ENCODE measurements at regions not wholly inside any gene's neighbourhood (a gene's known extent, or its start where the extent isn't known, plus 50 kb on each side); places are given as distances from the start of the nearest gene placed in this dataset.

GRCh38 chr9:10703139-10703538 is 90.3 kb upstream of the PTPRD start:
- Histone ChIP-seq H3K9me1 (ENCODE audit: insufficient read depth, low read length) (no peaks in the 10 kb centered on the region), H3K79me1 (ENCODE audit: low read depth in 1 of 2, low read length in 2 of 2) (no peaks in the 10 kb centered on the region)

More at GRCh38 chr9:10703139-10703538, 90.3 kb upstream of the PTPRD start:
- Histone ChIP-seq H2BK15ac (ENCODE audit: low read depth, low read length) (no peak overlapping the region), H4K5ac (ENCODE audit: low read depth, low read length) (no peak overlapping the region), H3K27ac (ENCODE audit: insufficient read depth, low read length) (no peak overlapping the region), H3K9me3 (ENCODE audit: control insufficient read depth, insufficient read depth, low read length) (no peaks in the 10 kb centered on the region; the same call in 1 of the 2 replicates), H2AK9ac (replicated peaks; ENCODE audit: low read depth, low read length, poor library complexity) (no peak overlapping the region), H3K56ac (ENCODE audit: extremely low read depth, insufficient read depth, low read length) (no peak overlapping the region), H3K4me1 (ENCODE audit: control insufficient read depth, insufficient read depth, low read length) (no peaks in the 10 kb centered on the region), H3K4me3 (ENCODE audit: insufficient read depth, low read depth, low read length) (no peak overlapping the region), H3K18ac (ENCODE audit: low read depth, low read length) (no peak overlapping the region), H2BK120ac (ENCODE audit: low read depth, low read length) (no peak overlapping the region), H3K36me3 (ENCODE audit: control insufficient read depth, insufficient read depth, low read length) (no peaks in the 10 kb centered on the region), H3K23ac (ENCODE audit: low read depth, low read length) (no peak overlapping the region), H3K27me3 (ENCODE audit: control insufficient read depth, insufficient read depth, low read length) (no peaks in the 10 kb centered on the region), H3K9ac (ENCODE audit: low read depth, low read length) (no peak overlapping the region), H2BK20ac (ENCODE audit: low read depth, low read length) (no peak overlapping the region), H3K4me2 (ENCODE audit: low read depth, low read length) (no peak overlapping the region), H2AK5ac (ENCODE audit: low read depth, low read length) (no peak overlapping the region), H4K91ac (ENCODE audit: insufficient read depth, low read depth, low read length) (no peak overlapping the region), H3K14ac (replicated peaks; ENCODE audit: low read depth, low read length) (no peak overlapping the region), H4K8ac (ENCODE audit: low read depth in 2 of 2, low read length in 2 of 2) (no peak overlapping the region), H2BK5ac (ENCODE audit: low read depth, low read length, poor library complexity, severe bottlenecking) (no peak overlapping the region), H3K4ac (ENCODE audit: low read depth, low read length) (no peak overlapping the region), H4K20me1 (ENCODE audit: insufficient read depth, low read length) (no peaks in the 10 kb centered on the region), H2AFZ (replicated peaks; ENCODE audit: low read length, poor library complexity) (no peak overlapping the region)
- DNase-seq (no peak), ATAC-seq (ENCODE audit: low read depth) (no peak)
- TF ChIP-seq NFE2L2 (IDR thresholded peaks at IDR 0.05; ENCODE audit: low read depth, low read length) (no peak), POLR2A (IDR thresholded peaks at IDR 0.05; ENCODE audit: low read depth, low read length) (no peak), RAD21 (IDR thresholded peaks at IDR 0.05; ENCODE audit: low read length) (no peak), USF2 (IDR thresholded peaks at IDR 0.05; ENCODE audit: low read depth, low read length) (no peak), MXI1 (IDR thresholded peaks at IDR 0.05; ENCODE audit: borderline replicate concordance, low read depth, low read length) (no peak), MAFK (IDR thresholded peaks at IDR 0.05; ENCODE audit: low read depth, low read length) (no peak), SMC3 (IDR thresholded peaks at IDR 0.05; ENCODE audit: low read depth, low read length) (no peak), ELK1 (IDR thresholded peaks at IDR 0.05; ENCODE audit: borderline replicate concordance, low read depth, low read length) (no peak), CHD1 (IDR thresholded peaks at IDR 0.05; ENCODE audit: low read depth, low read length) (no peak), RCOR1 (IDR thresholded peaks at IDR 0.05; ENCODE audit: insufficient replicate concordance, low read length) (no peak), CEBPB (IDR thresholded peaks at IDR 0.05; ENCODE audit: low read depth, low read length) (no peak), BHLHE40 (IDR thresholded peaks at IDR 0.05; ENCODE audit: low read depth, low read length) (no peak), FOS (IDR thresholded peaks at IDR 0.05; ENCODE audit: low read depth, low read length) (no peak), CTCF (conservative IDR thresholded peaks at IDR 0.05; ENCODE audit: low read depth, low read length) (no peak), MAZ (IDR thresholded peaks at IDR 0.05; ENCODE audit: borderline replicate concordance, low read depth, low read length) (no peak), RFX5 (IDR thresholded peaks at IDR 0.05; ENCODE audit: low read depth, low read length) (no peak)
- WGBS, 2 experiments (ENCODE audit: extremely low coverage in 2 of 2, insufficient read length in 1 of 2), result no CpG with 5 or more reads among the region's 2 CpGs
- CTCF ChIA-PET, result no interaction called here
- dilution Hi-C loops (cut with HindIII; ENCODE audit: low sequenced_read_pairs, unreplicated experiment) (no loop called here), intact Hi-C loops (cut with micrococcal nuclease) (no loop called here), in situ Hi-C loops (cut with MboI; ENCODE audit: low sequenced_read_pairs) (no loop called here)
- POLR2A ChIA-PET (ENCODE audit: unreplicated experiment), result no interaction called here
- no TSS peak for BruUV-seq (replicated peaks)

All from IMR-90 (cell line).